ENCODE measurements at regions not wholly inside any gene's neighbourhood (a gene's known extent, or its start where the extent isn't known, plus 50 kb on each side); places are given as distances from the start of the nearest gene placed in this dataset.

GRCh38 chr10:29160150-29160617 is 128.7 kb upstream of the LYZL1 start:
- intact Hi-C loops (cut with DNase I): no loop called here
- no peak overlapping the region for H3K27ac ChIP-seq
- no peaks in the 10 kb centered on the region for H3K9me3 ChIP-seq
- H3K4me3 ChIP-seq: no peak overlapping the region
- no peaks in the 10 kb centered on the region for H3K27me3 ChIP-seq
- H3K36me3 ChIP-seq: no peaks in the 10 kb centered on the region
- DNase-seq (ENCODE audit: extremely low spot score in 2 of 2): no peak
- TF ChIP-seq POLR2AphosphoS5 (IDR thresholded peaks at IDR 0.05; ENCODE audit: insufficient read depth in 1 of 2, low read depth in 1 of 2): no peak
- TF ChIP-seq CTCF (IDR thresholded peaks at IDR 0.05): no peak
- no peak for TF ChIP-seq POLR2A (IDR thresholded peaks at IDR 0.05)
- no peaks in the 10 kb centered on the region for H3K4me1 ChIP-seq

- Histone ChIP-seq H3K36me3 (no peaks in the 10 kb centered on the region), H3K27ac (no peak overlapping the region), H3K9me3 (no peaks in the 10 kb centered on the region), H3K27me3 (no peaks in the 10 kb centered on the region), H3K4me3 (no peak overlapping the region), H3K4me1 (no peaks in the 10 kb centered on the region)
- no peak for DNase-seq (ENCODE audit: extremely low spot score in 2 of 2)
- TF ChIP-seq POLR2A (IDR thresholded peaks at IDR 0.05): no peak
- TF ChIP-seq POLR2AphosphoS5 (IDR thresholded peaks at IDR 0.05; ENCODE audit: insufficient read depth in 1 of 2, low read depth in 1 of 2): no peak
- TF ChIP-seq CTCF (IDR thresholded peaks at IDR 0.05): no peak
- intact Hi-C loops (cut with DNase I): no loop called here
These were observed 125.1 kb upstream of the LYZL1 start for GRCh38 chr10:29163746-29164145.

- Histone ChIP-seq H3K27me3 (no peaks in the 10 kb centered on the region), H3K4me1 (no peaks in the 10 kb centered on the region), H3K27ac (no peak overlapping the region), H3K36me3 (no peaks in the 10 kb centered on the region), H3K9me3 (peaks cover 4% of the 10 kb centered on the region), H3K4me3 (no peak overlapping the region)
- no peak for DNase-seq (ENCODE audit: extremely low spot score in 2 of 2)
- TF ChIP-seq POLR2AphosphoS5 (IDR thresholded peaks at IDR 0.05; ENCODE audit: insufficient read depth in 1 of 2, low read depth in 1 of 2): no peak
- no peak for TF ChIP-seq POLR2A (IDR thresholded peaks at IDR 0.05)
- no peak for TF ChIP-seq CTCF (IDR thresholded peaks at IDR 0.05)
- intact Hi-C loops (cut with DNase I): no loop called here
These were observed 122.2 kb upstream of the LYZL1 start for GRCh38 chr10:29166713-29167112.

GRCh38 chr10:29169021-29169420 is 119.8 kb upstream of the LYZL1 start:
- Histone ChIP-seq H3K27ac (no peak overlapping the region), H3K4me3 (no peak overlapping the region), H3K36me3 (no peaks in the 10 kb centered on the region), H3K27me3 (no peaks in the 10 kb centered on the region), H3K9me3 (peaks cover 4% of the 10 kb centered on the region), H3K4me1 (no peaks in the 10 kb centered on the region)
- TF ChIP-seq CTCF (IDR thresholded peaks at IDR 0.05) (no peak), POLR2A (IDR thresholded peaks at IDR 0.05) (no peak), POLR2AphosphoS5 (IDR thresholded peaks at IDR 0.05; ENCODE audit: insufficient read depth in 1 of 2, low read depth in 1 of 2) (no peak)
- no peak for DNase-seq (ENCODE audit: extremely low spot score in 2 of 2)
- intact Hi-C loops (cut with DNase I): no loop called here

GRCh38 chr10:29171717-29172116 is 117.2 kb upstream of the LYZL1 start:
- H3K27ac ChIP-seq: no peak overlapping the region
- no peak for TF ChIP-seq POLR2A (IDR thresholded peaks at IDR 0.05)
- TF ChIP-seq CTCF (IDR thresholded peaks at IDR 0.05): no peak
- TF ChIP-seq POLR2AphosphoS5 (IDR thresholded peaks at IDR 0.05; ENCODE audit: insufficient read depth in 1 of 2, low read depth in 1 of 2): no peak
- no peak overlapping the region for H3K4me3 ChIP-seq
- DNase-seq (ENCODE audit: extremely low spot score in 2 of 2): no peak
- peaks cover 4% of the 10 kb centered on the region for H3K9me3 ChIP-seq
- H3K27me3 ChIP-seq: no peaks in the 10 kb centered on the region
- no peaks in the 10 kb centered on the region for H3K4me1 ChIP-seq
- H3K36me3 ChIP-seq: no peaks in the 10 kb centered on the region
- intact Hi-C loops (cut with DNase I): no loop called here
